DND-41 (cell line): ENCODE measurements at regions not wholly inside any gene's neighbourhood (a gene's known extent, or its start where the extent isn't known, plus 50 kb on each side); places are given as distances from the start of the nearest gene placed in this dataset.

Experiments
- ATAC-seq: fragments of 200-7000 bp; cut with Tn5 transposase; 3 replicates; pipeline ENCODE4 v1.9.1; 2021; ENCODE audit warnings: low read depth; ENCODE audit not compliant: insufficient read depth
- DNase-seq: peaks from one replicate; pipeline ENCODE4 v3.0.0-alpha.2; 2020
- H2AFZ ChIP-seq: 2 replicates; pipeline ENCODE4 v1.6.0; 2012; ENCODE audit warnings: low read depth, low read length
- H3K27ac ChIP-seq: 2 replicates; pipeline ENCODE4 v1.5.1; 2012; ENCODE audit warnings: low read length, inconsistent platforms
- H3K27me3 ChIP-seq: fragments of 200-600 bp; sonication (generic); 2 replicates; pipeline ENCODE4 v1.6.0; 2012; ENCODE audit warnings: low read length, mild to moderate bottlenecking, inconsistent platforms; ENCODE audit not compliant: insufficient read depth, poor library complexity
- H3K36me3 ChIP-seq: 2 replicates; pipeline ENCODE4 v1.5.1; 2012; ENCODE audit warnings: low read length, inconsistent platforms; ENCODE audit not compliant: insufficient read depth
- H3K4me1 ChIP-seq: 2 replicates; pipeline ENCODE4 v1.5.1; 2012; ENCODE audit warnings: mild to moderate bottlenecking, low read length; ENCODE audit not compliant: insufficient read depth
- H3K4me2 ChIP-seq: 2 replicates; pipeline ENCODE4 v1.6.0; 2012; ENCODE audit warnings: mild to moderate bottlenecking, moderate library complexity, low read length, inconsistent platforms; ENCODE audit not compliant: insufficient read depth
- H3K4me3 ChIP-seq, 2 experiments: fragments of 200-600 bp in 1 of 2; shearing (Covaris generic) in 1 of 2; 2 replicates each; pipeline ENCODE4 v1.5.1; 2012 to 2016; ENCODE audit warnings: inconsistent platforms in 2 of 2, low read length in 2 of 2, mild to moderate bottlenecking in 2 of 2, low read depth in 1 of 2, moderate library complexity in 1 of 2
- H3K79me2 ChIP-seq: 2 replicates; pipeline ENCODE4 v1.6.0; 2012; ENCODE audit warnings: low read length, inconsistent platforms; ENCODE audit not compliant: insufficient read depth
- H3K9ac ChIP-seq: 2 replicates; pipeline ENCODE4 v1.6.0; 2012; ENCODE audit warnings: low read depth, mild to moderate bottlenecking, inconsistent platforms, low read length, moderate library complexity
- H3K9me3 ChIP-seq: 2 replicates; pipeline ENCODE4 v1.5.1; 2012; ENCODE audit warnings: low read length, moderate library complexity, mild to moderate bottlenecking, inconsistent platforms; ENCODE audit not compliant: insufficient read depth, severe bottlenecking
- H4K20me1 ChIP-seq: 2 replicates; pipeline ENCODE4 v1.6.0; 2012; ENCODE audit warnings: low read length; ENCODE audit not compliant: insufficient read depth
- EZH2 ChIP-seq: IDR thresholded peaks from 3 replicates; pipeline ENCODE4 v1.6.1; 2012; ENCODE audit warnings: borderline replicate concordance, low read depth, mild to moderate bottlenecking, moderate library complexity, low read length, inconsistent platforms; ENCODE audit not compliant: severe bottlenecking
- TF ChIP-seq, protein P1 (sequence below): IDR thresholded peaks from 2 replicates; pipeline ENCODE4 v1.5.1; 2012; ENCODE audit warnings: borderline replicate concordance, low read length, moderate library complexity, mild to moderate bottlenecking; ENCODE audit not compliant: poor library complexity, severe bottlenecking; ENCODE audit errors: extremely low read depth

DNA sequence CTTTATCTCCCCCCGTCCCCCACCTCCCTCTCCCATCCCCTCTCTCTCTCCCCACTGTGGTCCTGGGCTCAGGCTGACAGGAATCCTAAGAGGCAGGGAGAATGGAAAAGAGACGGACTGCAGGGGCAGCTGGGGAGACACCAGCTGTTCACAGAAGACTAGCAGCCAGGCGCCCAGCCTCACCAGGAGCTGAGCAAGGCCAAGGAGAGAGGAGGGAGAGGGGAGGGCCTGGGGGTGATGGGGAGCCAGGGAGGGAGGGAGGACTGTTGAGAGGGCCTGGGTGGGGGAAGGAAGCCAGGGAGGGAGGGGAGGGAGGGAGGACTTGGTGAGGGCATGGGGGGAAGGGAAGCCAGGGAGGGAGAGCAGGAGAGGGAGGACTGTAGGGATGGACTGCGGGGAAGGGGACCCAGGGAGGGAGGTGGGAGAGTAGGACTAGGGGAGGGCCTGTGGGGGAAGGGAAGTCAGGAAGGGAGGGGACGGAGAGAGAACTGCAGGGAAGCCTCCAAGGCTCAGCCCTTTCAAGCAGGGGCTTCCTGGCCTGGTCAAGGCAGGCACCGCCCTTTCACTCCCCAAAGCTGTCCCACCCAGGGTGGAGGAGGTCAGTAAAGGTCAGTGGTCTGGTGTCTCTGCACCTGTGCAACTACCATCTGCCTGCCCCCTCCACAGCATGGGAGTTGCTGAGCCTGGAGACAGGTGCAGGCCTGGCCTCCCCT lies 517.7 kb upstream of the MYT1L start:
- Histone ChIP-seq H3K9me3 (no peaks in the 10 kb centered on the region), H3K36me3 (no peaks in the 10 kb centered on the region), H3K4me3 (no peak overlapping the region), H2AFZ (no peak overlapping the region), H3K4me2 (no peak overlapping the region), H3K27me3 (no peaks in the 10 kb centered on the region), H3K27ac (no peak overlapping the region), H3K9ac (no peak overlapping the region), H3K79me2 (no peaks in the 10 kb centered on the region), H3K4me1 (no peaks in the 10 kb centered on the region), H4K20me1 (no peaks in the 10 kb centered on the region; the same call in 1 of the 2 replicates)
- TF ChIP-seq, protein P1, sequence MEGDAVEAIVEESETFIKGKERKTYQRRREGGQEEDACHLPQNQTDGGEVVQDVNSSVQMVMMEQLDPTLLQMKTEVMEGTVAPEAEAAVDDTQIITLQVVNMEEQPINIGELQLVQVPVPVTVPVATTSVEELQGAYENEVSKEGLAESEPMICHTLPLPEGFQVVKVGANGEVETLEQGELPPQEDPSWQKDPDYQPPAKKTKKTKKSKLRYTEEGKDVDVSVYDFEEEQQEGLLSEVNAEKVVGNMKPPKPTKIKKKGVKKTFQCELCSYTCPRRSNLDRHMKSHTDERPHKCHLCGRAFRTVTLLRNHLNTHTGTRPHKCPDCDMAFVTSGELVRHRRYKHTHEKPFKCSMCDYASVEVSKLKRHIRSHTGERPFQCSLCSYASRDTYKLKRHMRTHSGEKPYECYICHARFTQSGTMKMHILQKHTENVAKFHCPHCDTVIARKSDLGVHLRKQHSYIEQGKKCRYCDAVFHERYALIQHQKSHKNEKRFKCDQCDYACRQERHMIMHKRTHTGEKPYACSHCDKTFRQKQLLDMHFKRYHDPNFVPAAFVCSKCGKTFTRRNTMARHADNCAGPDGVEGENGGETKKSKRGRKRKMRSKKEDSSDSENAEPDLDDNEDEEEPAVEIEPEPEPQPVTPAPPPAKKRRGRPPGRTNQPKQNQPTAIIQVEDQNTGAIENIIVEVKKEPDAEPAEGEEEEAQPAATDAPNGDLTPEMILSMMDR = no peak
- TF ChIP-seq EZH2 = no peak
- ATAC-seq (no peak), DNase-seq (no peak)

DNA sequence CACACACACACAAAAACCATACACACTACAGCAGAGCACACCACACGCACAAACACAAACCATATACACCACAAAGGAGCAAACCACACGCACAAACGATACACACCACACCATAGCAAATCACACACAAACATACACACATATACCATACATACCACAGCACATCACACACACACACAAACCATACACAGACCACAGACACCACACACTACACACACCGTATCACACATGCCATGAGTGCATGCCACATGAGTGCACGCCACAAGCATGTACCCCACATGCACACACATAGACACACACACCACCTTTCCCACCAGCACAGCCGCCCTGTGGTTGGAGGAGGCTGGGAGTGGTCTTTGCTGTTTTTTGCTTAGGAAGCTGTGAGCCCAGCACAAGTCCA lies 517.1 kb upstream of the MYT1L start:
- Histone ChIP-seq H3K27ac (no peak overlapping the region), H3K79me2 (no peaks in the 10 kb centered on the region), H3K4me1 (no peaks in the 10 kb centered on the region), H4K20me1 (no peaks in the 10 kb centered on the region; the same call in 1 of the 2 replicates), H3K9ac (no peak overlapping the region), H3K4me3 (no peak overlapping the region), H3K36me3 (no peaks in the 10 kb centered on the region), H3K27me3 (no peaks in the 10 kb centered on the region), H2AFZ (no peak overlapping the region), H3K9me3 (no peaks in the 10 kb centered on the region), H3K4me2 (no peak overlapping the region)
- ATAC-seq (no peak), DNase-seq (no peak)
- TF ChIP-seq, protein P1 = no peak

DNA sequence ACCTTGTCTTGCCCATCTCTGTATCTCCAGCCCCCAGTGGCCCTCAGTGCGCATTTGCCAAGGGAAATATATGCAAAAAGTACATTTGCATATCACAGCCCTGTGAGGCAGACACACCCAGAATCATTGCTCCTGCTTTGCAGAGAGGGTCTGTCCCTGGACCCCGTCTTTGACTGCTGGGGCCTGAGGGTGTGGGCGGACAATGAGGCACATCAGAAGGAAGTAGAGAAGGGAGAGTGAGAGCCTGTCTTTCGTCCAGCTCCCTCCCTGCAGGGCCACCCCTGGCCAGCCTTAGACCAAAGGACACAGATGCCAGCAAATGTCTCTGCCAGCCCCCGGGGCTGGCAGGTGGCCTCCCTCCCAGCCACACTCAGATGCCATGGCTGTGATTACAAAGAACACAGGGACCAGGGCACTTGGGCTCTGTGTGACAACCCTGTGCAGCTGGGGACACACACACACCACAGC lies 516.2 kb upstream of the MYT1L start:
- ATAC-seq (no peak), DNase-seq (no peak)
- Histone ChIP-seq H3K4me3 (no peak overlapping the region), H3K27me3 (no peaks in the 10 kb centered on the region), H3K36me3 (no peaks in the 10 kb centered on the region), H2AFZ (no peak overlapping the region), H3K4me1 (no peaks in the 10 kb centered on the region), H3K79me2 (no peaks in the 10 kb centered on the region), H3K27ac (no peak overlapping the region), H3K4me2 (no peak overlapping the region), H4K20me1 (no peaks in the 10 kb centered on the region; the same call in 1 of the 2 replicates), H3K9ac (no peak overlapping the region), H3K9me3 (no peaks in the 10 kb centered on the region)
- TF ChIP-seq, protein P1 = no peak
- TF ChIP-seq EZH2 = no peak
